SK-N-SH (cell line): ENCODE measurements at regions not wholly inside any gene's neighbourhood (a gene's known extent, or its start where the extent isn't known, plus 50 kb on each side); places are given as distances from the start of the nearest gene placed in this dataset.

Experiments
- CTCF ChIA-PET: fragments of 300-600, 350-600 bp; formaldehyde crosslinking; extraction: SDS; loops from one replicate; lab custom pipeline; 2021; lab: Yijun Ruan, JAX
- POLR2A ChIA-PET: fragments of 350-600 bp; sonication (Branson Sonifier 250); formaldehyde crosslinking; extraction: SDS; loops from one replicate; lab custom pipeline; 2020; ENCODE audit warnings: antibody characterized with exemption, inconsistent platforms; lab: Yijun Ruan, JAX
- DNase-seq: peaks from one replicate; pipeline ENCODE4 v3.0.0; 2012
- H2AFZ ChIP-seq: fragments of 200-600 bp; sonication (generic); 2 replicates; pipeline ENCODE4 v1.8.1; 2016; ENCODE audit warnings: antibody characterized with exemption, mild to moderate bottlenecking, low read depth
- H3F3A ChIP-seq: fragments of 200-600 bp; sonication (generic); replicated peaks from 2 replicates; pipeline ENCODE3; 2016; ENCODE audit warnings: antibody characterized with exemption, mild to moderate bottlenecking; ENCODE audit not compliant: insufficient read depth
- H3K27ac ChIP-seq, 2 experiments: fragments of 200-500 bp in 1 of 2; fragments of 200-600 bp in 1 of 2; sonication (Bioruptor generic) in 1 of 2; sonication (generic), shearing (Covaris generic) in 1 of 2; 2 replicates each; pipeline versions ENCODE4 v1.5.1 to v1.6.1; 2014 to 2016; ENCODE audit warnings: low read depth in 2 of 2, inconsistent platforms in 1 of 2, low read length in 1 of 2, mild to moderate bottlenecking in 1 of 2, mixed read lengths in 1 of 2
- H3K27me3 ChIP-seq: fragments of 200-600 bp; sonication (generic), shearing (Covaris generic); 2 replicates; pipeline ENCODE4 v1.6.1; 2016; ENCODE audit warnings: mixed run types; ENCODE audit not compliant: insufficient read depth
- H3K36me3 ChIP-seq, 2 experiments: fragments of 200-500 bp in 1 of 2; fragments of 200-600 bp in 1 of 2; sonication (Bioruptor generic) in 1 of 2; sonication (generic) in 1 of 2; replicated peaks in 1 of 2; 2 replicates each; pipeline versions ENCODE3 to v1.5.1; 2014 to 2016; ENCODE audit warnings: low read length in 1 of 2, mild to moderate bottlenecking in 1 of 2; ENCODE audit not compliant: insufficient read depth in 2 of 2, control insufficient read depth in 1 of 2
- H3K4me1 ChIP-seq, 2 experiments: fragments of 200-500 bp in 1 of 2; fragments of 200-600 bp in 1 of 2; sonication (Bioruptor generic) in 1 of 2; sonication (generic), shearing (Covaris generic) in 1 of 2; 2 replicates each; pipeline versions ENCODE4 v1.5.1 to v1.6.1; 2014 to 2016; ENCODE audit warnings: low read depth in 1 of 2, low read length in 1 of 2, mixed run types in 1 of 2; ENCODE audit not compliant: insufficient read depth in 2 of 2, control insufficient read depth in 1 of 2
- H3K4me2 ChIP-seq: fragments of 200-600 bp; sonication (generic), shearing (Covaris generic); 2 replicates; pipeline ENCODE4 v1.6.1; 2017; ENCODE audit warnings: mixed run types
- H3K4me3 ChIP-seq, 2 experiments: fragments of 200-500 bp in 1 of 2; fragments of 200-600 bp in 1 of 2; sonication (Bioruptor generic) in 1 of 2; sonication (generic), shearing (Covaris generic) in 1 of 2; 2 replicates each; pipeline versions ENCODE4 v1.5.1 to v1.8.1; 2014 to 2016; ENCODE audit warnings: low read depth in 2 of 2, inconsistent platforms in 1 of 2, low read length in 1 of 2, mild to moderate bottlenecking in 1 of 2, mixed read lengths in 1 of 2, moderate library complexity in 1 of 2
- H3K79me2 ChIP-seq: fragments of 200-600 bp; sonication (generic); 2 replicates; pipeline ENCODE4 v1.8.1; 2017; ENCODE audit warnings: mild to moderate bottlenecking; ENCODE audit not compliant: insufficient read depth
- H3K9ac ChIP-seq: fragments of 200-600 bp; sonication (generic); 2 replicates; pipeline ENCODE4 v1.6.1; 2017; ENCODE audit warnings: mixed run types
- H3K9me2 ChIP-seq: fragments of 200-600 bp; sonication (generic); 2 replicates; pipeline ENCODE4 v1.6.1; 2017; ENCODE audit warnings: mixed run types
- H3K9me3 ChIP-seq: fragments of 200-600 bp; sonication (generic); 2 replicates; pipeline ENCODE4 v1.6.1; 2017; ENCODE audit warnings: mixed run types, mild to moderate bottlenecking, moderate library complexity
- H4K20me1 ChIP-seq: fragments of 200-600 bp; sonication (generic); 2 replicates; pipeline ENCODE4 v1.6.1; 2017; ENCODE audit warnings: mild to moderate bottlenecking, mixed run types; ENCODE audit not compliant: insufficient read depth
- EP300 ChIP-seq, 2 experiments: IDR thresholded peaks; 2 replicates each; pipeline versions ENCODE4 v1.4.0 to v1.6.1; 2012; ENCODE audit warnings: borderline replicate concordance in 1 of 2, low read depth in 1 of 2, low read length in 1 of 2
- FOXJ3 ChIP-seq: sonication (generic); formaldehyde crosslinking; IDR thresholded peaks from 2 replicates; pipeline ENCODE4 v1.5.1; 2020; ENCODE audit warnings: mild to moderate bottlenecking, missing genetic modification reagents
- GABPA ChIP-seq: IDR thresholded peaks from 2 replicates; pipeline ENCODE4 v1.4.0; 2012; ENCODE audit warnings: low read depth, mild to moderate bottlenecking
- GATA2 ChIP-seq: sonication (generic); formaldehyde crosslinking; IDR thresholded peaks from 2 replicates; pipeline ENCODE4 v1.5.0; 2020; ENCODE audit warnings: mild to moderate bottlenecking, missing genetic modification reagents
- IRF3 ChIP-seq: fragments of 150-350 bp; IDR thresholded peaks from 2 replicates; pipeline ENCODE4 v1.6.1; 2016; ENCODE audit warnings: mild to moderate bottlenecking, low read depth, low read length
- MEF2A ChIP-seq: IDR thresholded peaks from 2 replicates; pipeline ENCODE4 v1.4.0; 2012; ENCODE audit warnings: low read depth, borderline replicate concordance
- NRF1 ChIP-seq: IDR thresholded peaks from 2 replicates; pipeline ENCODE4 v1.6.1; 2012; ENCODE audit warnings: low read depth, mild to moderate bottlenecking, low read length
- PBX3 ChIP-seq: IDR thresholded peaks from 2 replicates; pipeline ENCODE4; 2012
- RAD21 ChIP-seq: IDR thresholded peaks from 2 replicates; pipeline ENCODE4 v1.6.1; 2012; ENCODE audit warnings: mild to moderate bottlenecking, low read length
- RCOR1 ChIP-seq: fragments of 150-350 bp; IDR thresholded peaks from 2 replicates; pipeline ENCODE4 v1.6.1; 2017; ENCODE audit warnings: antibody characterized with exemption, low read length
- REST ChIP-seq: IDR thresholded peaks from 2 replicates; pipeline ENCODE4 v1.6.1; 2012; ENCODE audit warnings: mild to moderate bottlenecking, low read depth, low read length, moderate library complexity
- RFX5 ChIP-seq: IDR thresholded peaks from 2 replicates; pipeline ENCODE4 v1.6.1; 2012; ENCODE audit warnings: mild to moderate bottlenecking, improper control_type of control experiment, low read length
- RXRA ChIP-seq: IDR thresholded peaks from 2 replicates; pipeline ENCODE4 v1.4.0; 2012; ENCODE audit warnings: low read depth, mild to moderate bottlenecking, borderline replicate concordance
- SIN3A ChIP-seq: IDR thresholded peaks from 2 replicates; pipeline ENCODE4 v1.6.1; 2012; ENCODE audit warnings: low read depth, mild to moderate bottlenecking, low read length, moderate library complexity, borderline replicate concordance
- SMC3 ChIP-seq: IDR thresholded peaks from 2 replicates; pipeline ENCODE4 v1.6.1; 2012; ENCODE audit warnings: low read depth, low read length, improper control_type of control experiment
- YY1 ChIP-seq: IDR thresholded peaks from 2 replicates; pipeline ENCODE4 v1.4.0; 2012; ENCODE audit warnings: low read depth, mild to moderate bottlenecking
- WGBS: methylation state at CpG from one replicate; pipeline ENCODE4 v1.1.6; 2017; ENCODE audit warnings: low lambda C conversion rate; 5-methylcytosine and 5-hydroxymethylcytosine counted together
- TF ChIP-seq, protein P1 (sequence below): IDR thresholded peaks from 2 replicates; pipeline ENCODE4 v1.4.0; 2012; ENCODE audit warnings: low read depth

DNA sequence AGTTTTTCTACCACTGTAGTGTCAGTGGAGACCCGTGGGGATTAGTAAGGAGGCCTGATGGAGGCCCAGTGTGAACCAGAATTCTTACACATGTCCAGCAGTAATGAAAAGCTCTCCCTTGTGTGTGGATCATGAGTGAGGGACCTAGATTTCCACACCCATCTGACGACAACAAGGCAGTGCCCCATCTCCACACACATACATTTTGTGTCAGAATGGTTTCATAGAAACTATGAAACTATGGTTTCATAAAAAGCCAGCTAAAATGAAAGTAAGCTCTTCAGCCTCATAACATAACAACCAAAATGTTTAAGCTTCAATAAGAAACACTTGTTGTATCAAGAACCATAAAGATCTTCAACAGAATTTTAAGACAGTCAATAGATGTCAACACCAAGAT lies 884.5 kb upstream of the ADGRL3 start:
- H3K9me3 ChIP-seq = no peaks in the 10 kb centered on the region
- ChIA-PET POLR2A (no interaction called here), CTCF (interaction anchor here (0.7 kb wide), 1 partner anchor 31 kb away, joined by 3 read pairs; no protein-coding TSS in a partner anchor)

DNA sequence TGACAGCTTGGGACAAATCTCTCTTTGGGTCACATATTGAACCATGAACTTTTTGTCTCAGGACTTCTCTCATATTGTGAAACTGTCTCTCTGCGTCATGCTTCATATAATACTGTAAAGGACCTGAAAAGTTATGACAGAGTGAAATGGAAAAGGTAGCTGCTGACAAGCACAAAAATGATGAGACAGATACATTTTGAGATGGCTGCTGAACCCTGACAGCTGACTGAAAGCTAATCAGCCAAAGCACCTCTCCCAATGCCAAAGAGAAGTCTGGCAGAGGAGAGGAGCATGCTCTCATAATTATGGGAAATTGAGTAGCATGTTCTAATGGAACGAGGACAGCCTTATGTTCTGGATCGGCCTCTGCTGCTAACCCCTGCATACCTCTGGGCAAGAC lies 873.4 kb upstream of the ADGRL3 start:
- H4K20me1 ChIP-seq = no peaks in the 10 kb centered on the region
- no peak overlapping the region for H3K27ac ChIP-seq
- no peaks in the 10 kb centered on the region for H3K9me2 ChIP-seq
- no peak for DNase-seq
- POLR2A ChIA-PET = no interaction called here
- CTCF ChIA-PET = no interaction called here
- H3K36me3 ChIP-seq = no peaks in the 10 kb centered on the region
- 4% methylated on average over 3 of the region's 3 CpGs for WGBS
- H2AFZ ChIP-seq = no peak overlapping the region
- H3K27me3 ChIP-seq = no peaks in the 10 kb centered on the region
- no peaks in the 10 kb centered on the region for H3F3A ChIP-seq
- H3K4me2 ChIP-seq = no peak overlapping the region
- H3K79me2 ChIP-seq = no peaks in the 10 kb centered on the region
- no peaks in the 10 kb centered on the region for H3K4me1 ChIP-seq
- no peak overlapping the region for H3K4me3 ChIP-seq
- no peaks in the 10 kb centered on the region for H3K9me3 ChIP-seq
- no peak overlapping the region for H3K9ac ChIP-seq
- no peak for TF ChIP-seq IRF3
- no peak for TF ChIP-seq SIN3A
- no peak for TF ChIP-seq FOXJ3 (CRISPR knock-in tag)
- no peak for TF ChIP-seq GATA2 (CRISPR knock-in tag)
- no peak for TF ChIP-seq NRF1
- TF ChIP-seq GABPA = no peak
- TF ChIP-seq RXRA = no peak
- no peak for TF ChIP-seq SMC3
- TF ChIP-seq EP300 (IDR thresholded peaks at IDR 0.05; ENCODE audit: borderline replicate concordance in 1 of 2, low read depth in 1 of 2, low read length in 1 of 2) = no peak
- no peak for TF ChIP-seq MEF2A
- no peak for TF ChIP-seq YY1
- TF ChIP-seq RAD21 = no peak
- TF ChIP-seq RFX5 = no peak
- TF ChIP-seq, protein P1, sequence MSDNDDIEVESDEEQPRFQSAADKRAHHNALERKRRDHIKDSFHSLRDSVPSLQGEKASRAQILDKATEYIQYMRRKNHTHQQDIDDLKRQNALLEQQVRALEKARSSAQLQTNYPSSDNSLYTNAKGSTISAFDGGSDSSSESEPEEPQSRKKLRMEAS = no peak

More for the DNA sequence above, 884.5 kb upstream of the ADGRL3 start:
- DNase-seq = no peak
- no peaks in the 10 kb centered on the region; the same call in 1 of the 2 replicates for H3K9me2 ChIP-seq
- H3K27ac ChIP-seq = no peak overlapping the region
- TF ChIP-seq RCOR1 = no peak
- TF ChIP-seq REST = no peak
- TF ChIP-seq MEF2A = no peak
- TF ChIP-seq PBX3 = no peak
- no peak overlapping the region for H3K4me3 ChIP-seq
- no peaks in the 10 kb centered on the region for H3F3A ChIP-seq
- H3K79me2 ChIP-seq = no peaks in the 10 kb centered on the region
- WGBS = 3% methylated on average over 2 of the region's 2 CpGs
- H3K36me3 ChIP-seq = no peaks in the 10 kb centered on the region
- no peaks in the 10 kb centered on the region for H4K20me1 ChIP-seq
- no peak overlapping the region for H3K4me2 ChIP-seq
- no peaks in the 10 kb centered on the region for H3K4me1 ChIP-seq
- H3K9ac ChIP-seq = no peak overlapping the region
- no peaks in the 10 kb centered on the region for H3K27me3 ChIP-seq
- H2AFZ ChIP-seq = no peak overlapping the region
